ENCODE measurements at regions not wholly inside any gene's neighbourhood (a gene's known extent, or its start where the extent isn't known, plus 50 kb on each side); places are given as distances from the start of the nearest gene placed in this dataset.
"Not testable (repeated sequence)": the region's sequence is repeated elsewhere in the genome, so short reads cannot be mapped to it uniquely, and the experiment has no call there.

- H3K4me1 ChIP-seq, result no peaks in the 10 kb centered on the region
- TF ChIP-seq POLR2A (IDR thresholded peaks at IDR 0.05), result no peak
- TF ChIP-seq, protein P1, sequence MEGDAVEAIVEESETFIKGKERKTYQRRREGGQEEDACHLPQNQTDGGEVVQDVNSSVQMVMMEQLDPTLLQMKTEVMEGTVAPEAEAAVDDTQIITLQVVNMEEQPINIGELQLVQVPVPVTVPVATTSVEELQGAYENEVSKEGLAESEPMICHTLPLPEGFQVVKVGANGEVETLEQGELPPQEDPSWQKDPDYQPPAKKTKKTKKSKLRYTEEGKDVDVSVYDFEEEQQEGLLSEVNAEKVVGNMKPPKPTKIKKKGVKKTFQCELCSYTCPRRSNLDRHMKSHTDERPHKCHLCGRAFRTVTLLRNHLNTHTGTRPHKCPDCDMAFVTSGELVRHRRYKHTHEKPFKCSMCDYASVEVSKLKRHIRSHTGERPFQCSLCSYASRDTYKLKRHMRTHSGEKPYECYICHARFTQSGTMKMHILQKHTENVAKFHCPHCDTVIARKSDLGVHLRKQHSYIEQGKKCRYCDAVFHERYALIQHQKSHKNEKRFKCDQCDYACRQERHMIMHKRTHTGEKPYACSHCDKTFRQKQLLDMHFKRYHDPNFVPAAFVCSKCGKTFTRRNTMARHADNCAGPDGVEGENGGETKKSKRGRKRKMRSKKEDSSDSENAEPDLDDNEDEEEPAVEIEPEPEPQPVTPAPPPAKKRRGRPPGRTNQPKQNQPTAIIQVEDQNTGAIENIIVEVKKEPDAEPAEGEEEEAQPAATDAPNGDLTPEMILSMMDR (IDR thresholded peaks at IDR 0.05), result no peak
- no peak overlapping the region for H3K27ac ChIP-seq
- H3K9me3 ChIP-seq, result no peaks in the 10 kb centered on the region
- 60 to 82% methylated on average over 1 of the region's 1 CpG for WGBS, 2 donors
- ATAC-seq, result no peak
- H3K36me3 ChIP-seq (replicated peaks in 1 of 2; ENCODE audit: insufficient read depth in 1 of 2, low read depth in 2 of 2), result no peaks in the 10 kb centered on the region
- intact Hi-C loops (cut with DNase I), result no loop called here
- no peaks in the 10 kb centered on the region for H3K27me3 ChIP-seq
- H3K4me3 ChIP-seq, result no peak overlapping the region
- DNase-seq, result no peak
Observed at GRCh38 chr4:66123831-66124413, 453.6 kb upstream of the EPHA5 start.

DNA sequence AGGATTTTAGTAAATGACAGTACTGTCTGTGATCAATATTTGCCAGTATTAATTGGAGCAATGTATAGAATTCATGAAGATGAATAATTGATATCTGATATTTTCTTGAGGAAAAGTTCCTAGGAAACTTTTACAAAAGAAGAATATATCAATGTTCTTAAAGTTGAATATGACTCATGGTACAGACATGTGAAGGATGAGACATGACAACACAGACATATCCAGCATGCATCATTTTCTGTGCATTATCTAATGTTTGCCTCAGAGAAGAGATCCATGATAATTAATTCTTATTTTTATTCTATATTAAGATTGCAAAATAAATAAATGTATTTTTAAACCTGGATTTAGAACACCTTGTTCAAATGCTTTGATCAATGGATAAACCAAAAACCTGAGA is 452.9 kb upstream of the EPHA5 start:
- Histone ChIP-seq H3K27me3 (no peaks in the 10 kb centered on the region), H3K4me1 (no peaks in the 10 kb centered on the region), H3K9me3 (no peaks in the 10 kb centered on the region), H3K27ac (no peak overlapping the region), H3K4me3 (no peak overlapping the region), H3K36me3 (replicated peaks in 1 of 2; ENCODE audit: insufficient read depth in 1 of 2, low read depth in 2 of 2) (no peaks in the 10 kb centered on the region)
- DNase-seq (no peak), ATAC-seq (no peak)
- TF ChIP-seq POLR2A (IDR thresholded peaks at IDR 0.05), result no peak
- TF ChIP-seq, protein P1 (IDR thresholded peaks at IDR 0.05), result no peak
- intact Hi-C loops (cut with DNase I), result no loop called here

DNA sequence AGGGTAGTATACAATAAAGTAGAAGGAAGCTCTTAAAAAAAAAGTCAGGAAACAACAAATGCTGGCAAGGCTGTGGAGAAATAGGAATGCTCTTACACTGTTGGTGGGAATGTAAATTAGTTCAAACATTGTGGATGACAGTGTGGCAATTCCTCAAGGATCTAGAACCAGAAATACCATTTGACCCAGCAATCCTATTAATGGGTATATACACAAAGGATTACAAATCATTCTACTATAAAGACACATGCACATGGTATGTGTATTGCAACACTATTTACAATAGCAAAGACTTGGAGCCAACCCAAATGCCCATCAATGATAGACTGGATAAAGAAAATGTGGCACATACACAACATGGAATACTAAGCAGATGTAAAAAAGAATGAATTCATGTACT is 444.9 kb upstream of the EPHA5 start:
- H3K27me3 ChIP-seq; H3K36me3 ChIP-seq (replicated peaks in 1 of 2; ENCODE audit: insufficient read depth in 1 of 2, low read depth in 2 of 2); H3K27ac ChIP-seq; H3K9me3 ChIP-seq; DNase-seq; H3K4me1 ChIP-seq; intact Hi-C loops (cut with DNase I); ATAC-seq; H3K4me3 ChIP-seq: not testable (repeated sequence)

- intact Hi-C loops (cut with DNase I), result no loop called here
- Histone ChIP-seq H3K27ac (no peak overlapping the region), H3K4me3 (no peak overlapping the region), H3K36me3 (replicated peaks in 1 of 2; ENCODE audit: insufficient read depth in 1 of 2, low read depth in 2 of 2) (no peaks in the 10 kb centered on the region), H3K27me3 (no peaks in the 10 kb centered on the region), H3K4me1 (no peaks in the 10 kb centered on the region), H3K9me3 (no peaks in the 10 kb centered on the region)
- ATAC-seq (no peak), DNase-seq (no peak)
- TF ChIP-seq, protein P1 (IDR thresholded peaks at IDR 0.05), result no peak
- no peak for TF ChIP-seq POLR2A (IDR thresholded peaks at IDR 0.05)
Observed at GRCh38 chr4:66108898-66109297, 438.6 kb upstream of the EPHA5 start.

DNA sequence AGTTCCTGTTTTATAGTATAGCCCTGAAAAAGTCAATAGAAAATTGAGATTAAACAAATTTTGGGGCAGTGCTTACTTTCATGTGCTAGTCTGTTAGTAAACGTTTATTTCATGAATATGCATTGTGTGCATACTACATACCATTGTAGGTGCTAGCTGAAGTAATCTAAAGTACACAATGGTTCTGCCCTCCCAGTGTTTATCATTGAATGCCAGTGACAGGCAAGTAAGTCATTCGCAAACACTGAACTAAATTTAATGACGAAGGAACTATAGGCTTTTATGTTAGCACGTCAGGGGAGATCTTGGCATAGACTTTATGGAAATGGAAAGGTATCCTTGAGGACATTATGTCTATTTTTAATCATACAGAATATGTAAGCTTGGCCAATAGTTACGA is 426.9 kb upstream of the EPHA5 start:
- H3K27ac ChIP-seq, result no peak overlapping the region
- H3K9me3 ChIP-seq, result no peaks in the 10 kb centered on the region
- no peaks in the 10 kb centered on the region for H3K4me1 ChIP-seq
- H3K4me3 ChIP-seq, result no peak overlapping the region
- ATAC-seq, result no peak
- 26 to 36% methylated on average over 5 of the region's 5 CpGs for WGBS, 2 donors
- intact Hi-C loops (cut with DNase I), result no loop called here
- H3K27me3 ChIP-seq, result no peaks in the 10 kb centered on the region
- H3K36me3 ChIP-seq (replicated peaks in 1 of 2; ENCODE audit: insufficient read depth in 1 of 2, low read depth in 2 of 2), result no peaks in the 10 kb centered on the region
- TF ChIP-seq, protein P1 (IDR thresholded peaks at IDR 0.05), result no peak
- no peak for TF ChIP-seq POLR2A (IDR thresholded peaks at IDR 0.05)
- no peak for DNase-seq
